Stimulated activated CD4-positive, alpha-beta T cell treated with anti-CD3 and anti-CD28 coated beads, Interleukin-1b, Interleukin-23, amount 100 ng/mL, for 24 hours (primary cell): ENCODE measurements at regions not wholly inside any gene's neighbourhood (a gene's known extent, or its start where the extent isn't known, plus 50 kb on each side); places are given as distances from the start of the nearest gene placed in this dataset.

Experiments
- DNase-seq, 4 experiments: peaks; one replicate each; pipeline ENCODE4 v3.0.0-alpha.2; 2020; ENCODE audit warnings: low read depth in 4 of 4, low spot score in 1 of 4

GRCh38 chr18:38940475-38940862 is 1374.9 kb upstream of the CELF4 start:
- DNase-seq: no peak

GRCh38 chr18:38933910-38934510 is 1368.4 kb upstream of the CELF4 start:
- DNase-seq: no peak

- DNase-seq: no peak
These were observed 1367.7 kb upstream of the CELF4 start for GRCh38 chr18:38933322-38933721.

DNA sequence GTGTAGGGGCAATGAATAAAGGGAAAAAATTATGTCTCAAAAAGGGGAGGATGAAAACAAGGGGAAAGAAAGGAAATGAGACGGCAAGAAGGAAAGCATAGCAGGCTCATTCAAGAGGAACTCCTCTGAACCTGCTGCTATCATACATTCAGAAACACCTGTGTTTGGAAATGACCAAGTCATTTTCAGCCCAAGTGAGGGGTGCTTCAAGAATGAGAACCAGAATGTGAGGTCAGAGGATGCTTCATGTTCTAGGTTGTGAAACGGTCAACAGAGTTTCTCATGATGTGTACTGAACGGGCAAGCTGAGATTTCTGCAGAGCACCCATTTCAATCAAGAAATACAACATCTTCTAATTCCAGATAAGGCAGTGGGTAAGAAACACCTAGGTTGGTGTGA is 1367.2 kb upstream of the CELF4 start:
- DNase-seq: no peak

GRCh38 chr18:38931754-38932050 is 1366.1 kb upstream of the CELF4 start:
- no peak for DNase-seq

DNA sequence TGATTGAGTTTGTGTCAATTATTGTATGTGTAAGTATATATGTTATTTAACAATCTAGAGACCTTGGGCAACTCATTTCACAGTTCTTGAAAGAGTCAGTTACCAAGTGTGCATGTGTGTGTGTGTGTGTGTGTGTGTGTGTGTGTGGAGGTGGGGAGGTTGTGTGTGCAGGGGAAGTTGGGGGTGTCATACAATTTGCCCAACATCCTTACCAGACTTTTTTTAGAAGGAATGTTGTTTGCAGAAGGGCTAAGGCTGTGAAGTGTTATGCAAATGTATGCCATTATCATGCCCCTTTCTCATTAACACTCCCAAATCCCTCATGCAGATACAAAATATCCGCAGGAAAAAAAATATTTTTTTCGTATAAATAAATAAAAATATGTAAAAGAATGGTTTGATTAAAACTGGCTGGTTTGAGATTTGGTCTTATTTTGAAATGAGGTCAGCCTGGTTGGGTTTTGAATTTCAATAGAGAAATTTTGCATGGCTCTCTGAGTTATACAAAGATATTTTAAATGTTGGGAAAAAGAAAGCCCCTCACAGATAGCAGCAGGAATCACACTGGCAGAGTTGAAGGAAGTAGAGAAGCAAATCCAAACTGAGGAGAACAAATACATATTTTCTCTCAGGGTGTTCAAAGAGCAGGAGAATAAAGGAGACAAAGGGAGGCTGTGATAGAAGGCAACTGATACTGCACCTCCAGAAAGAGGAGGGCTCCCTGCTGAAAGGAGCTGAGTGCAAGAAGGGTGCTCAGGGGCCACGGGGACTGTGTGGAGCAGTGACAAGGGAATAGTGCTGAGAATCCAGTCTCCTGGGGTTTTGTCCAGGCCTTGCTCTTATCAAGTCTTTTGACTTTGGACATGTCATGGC is 1365.5 kb upstream of the CELF4 start:
- no peak for DNase-seq

- DNase-seq: no peak
These were observed 1357.9 kb upstream of the CELF4 start for GRCh38 chr18:38923540-38923939.

DNA sequence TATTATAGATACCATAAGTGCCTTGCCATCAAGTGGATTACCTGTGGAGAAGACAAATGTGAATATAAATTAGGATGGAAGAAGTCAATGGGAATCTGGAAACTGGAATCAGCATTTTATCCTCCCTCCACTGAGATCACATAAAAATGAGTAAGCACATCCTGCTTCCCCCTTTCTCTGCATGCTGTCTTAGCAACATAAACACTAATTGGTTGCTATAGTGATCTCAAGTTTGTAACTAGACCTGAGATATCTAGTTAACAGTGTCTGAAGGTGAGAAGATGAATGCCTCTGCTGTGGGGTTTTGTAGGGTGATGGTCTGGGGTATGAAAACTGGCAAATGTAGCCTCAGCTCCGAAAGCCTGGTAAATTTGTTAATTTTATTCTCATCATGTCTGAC is 1357.5 kb upstream of the CELF4 start:
- no peak for DNase-seq

DNA sequence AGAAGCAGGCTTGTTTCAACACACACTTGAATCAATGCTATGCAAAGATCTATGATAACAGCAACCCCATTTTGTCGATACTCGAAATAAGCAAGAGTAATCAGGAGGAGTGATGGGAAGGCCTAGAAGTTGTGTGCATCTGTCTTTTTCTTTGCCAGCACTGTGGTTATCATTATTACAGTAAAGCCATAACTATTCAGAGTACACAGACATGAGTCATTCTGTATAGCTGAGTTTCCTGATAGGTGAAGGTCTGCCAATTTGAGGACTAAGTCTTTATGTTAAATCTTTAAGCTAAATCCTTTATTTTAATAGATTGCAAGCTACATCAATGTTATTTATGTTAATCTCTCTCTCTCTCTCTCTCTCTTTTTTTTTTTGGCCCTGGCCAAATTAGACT is 1344.4 kb upstream of the CELF4 start:
- DNase-seq: no peak

DNA sequence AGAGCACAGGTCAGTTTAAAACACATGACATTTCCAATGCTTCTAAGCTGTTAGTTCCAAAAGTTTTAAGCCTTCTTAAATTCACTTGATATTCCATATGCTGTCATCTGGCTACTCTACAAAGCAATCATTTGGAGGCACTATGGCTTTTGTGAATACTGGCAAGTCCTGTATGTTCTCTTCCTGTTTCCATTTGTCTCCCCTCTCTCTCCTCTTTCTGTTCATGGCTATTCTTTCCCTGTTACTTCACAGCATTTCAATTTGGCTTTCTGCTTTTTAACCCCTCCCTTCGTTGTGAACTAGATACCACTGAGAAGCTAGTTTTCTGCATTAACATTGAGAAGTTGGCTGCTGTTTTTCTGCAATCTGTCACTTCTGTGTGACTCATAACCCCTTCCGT is 1337.2 kb upstream of the CELF4 start:
- DNase-seq: no peak

DNA sequence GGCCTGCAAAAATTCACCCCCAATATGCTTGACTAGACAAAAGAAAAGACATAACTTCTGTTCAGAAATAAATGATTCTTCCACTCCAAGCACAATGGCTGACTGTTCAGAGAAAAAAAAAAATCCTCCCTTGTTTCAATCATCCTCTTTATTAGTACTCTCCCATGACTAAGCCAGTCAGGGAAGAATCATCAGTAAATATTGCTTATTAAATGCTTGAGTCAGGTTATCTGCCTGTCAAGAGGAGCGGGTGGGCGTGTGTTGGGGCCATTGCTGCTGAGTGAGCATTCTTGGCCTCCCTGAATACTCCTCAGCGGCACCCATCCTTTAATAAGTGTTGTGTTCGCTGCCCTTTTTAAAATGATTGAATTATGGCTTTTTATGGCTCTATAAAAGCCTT is 1334.8 kb upstream of the CELF4 start:
- no peak for DNase-seq

DNA sequence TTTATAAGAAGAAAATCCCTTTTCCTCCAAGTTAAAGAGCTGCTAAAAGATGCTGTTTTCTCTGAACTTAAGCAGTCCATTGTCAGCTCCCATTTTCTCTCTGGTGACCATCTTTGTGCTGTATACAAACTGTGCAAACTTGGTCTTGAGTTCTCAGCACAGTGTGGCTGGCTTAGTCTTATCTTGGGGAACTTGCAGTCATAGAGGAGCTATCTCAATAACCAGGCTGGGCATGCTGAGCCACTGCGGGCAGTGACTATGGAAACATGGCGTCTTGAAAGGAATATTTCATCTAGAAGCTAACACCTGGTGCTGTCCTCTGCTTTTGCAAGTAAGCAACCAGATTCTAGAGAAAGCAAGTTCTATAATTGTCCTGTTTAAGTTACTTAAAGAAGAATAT is 1334.4 kb upstream of the CELF4 start:
- no peak for DNase-seq

DNA sequence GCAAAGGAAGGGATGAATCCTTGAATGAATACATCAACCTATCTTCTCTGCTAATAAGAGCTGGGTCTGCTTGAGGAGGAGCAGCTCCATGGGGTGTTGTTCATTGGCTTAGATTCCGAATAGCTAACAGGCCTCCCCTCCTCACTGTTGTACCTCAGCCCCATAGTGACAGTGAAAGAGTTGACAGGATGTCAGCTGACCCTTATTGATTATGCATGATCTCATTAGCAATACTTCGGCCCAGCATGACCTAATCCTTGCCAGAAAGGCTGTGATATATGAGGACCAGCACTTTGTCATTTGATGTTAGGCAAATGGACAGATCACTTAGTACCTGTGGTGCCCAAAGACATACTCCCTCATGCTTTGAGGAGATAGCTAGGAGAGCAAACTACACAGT is 1333.7 kb upstream of the CELF4 start:
- DNase-seq: no peak

GRCh38 chr18:38898167-38898566 is 1332.6 kb upstream of the CELF4 start:
- DNase-seq: no peak

DNA sequence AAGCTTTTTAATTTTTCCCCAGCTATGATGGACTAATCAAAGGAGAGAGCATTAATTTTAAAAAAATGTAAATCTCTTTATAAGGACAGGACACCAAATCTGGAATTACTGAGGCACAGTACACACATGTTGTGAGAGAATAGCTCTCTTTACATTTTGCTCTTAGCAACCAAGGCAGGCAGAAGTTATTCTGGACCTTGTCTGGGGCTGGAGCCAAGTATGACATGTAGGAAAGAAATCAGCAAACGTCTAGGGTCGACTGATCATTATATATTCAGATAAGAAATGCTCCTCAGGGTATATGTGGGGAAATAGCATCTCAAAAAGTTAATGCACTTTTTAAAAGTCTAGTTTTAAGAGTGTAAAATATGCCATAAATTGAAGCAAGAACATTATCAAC is 1330.0 kb upstream of the CELF4 start:
- no peak for DNase-seq

DNA sequence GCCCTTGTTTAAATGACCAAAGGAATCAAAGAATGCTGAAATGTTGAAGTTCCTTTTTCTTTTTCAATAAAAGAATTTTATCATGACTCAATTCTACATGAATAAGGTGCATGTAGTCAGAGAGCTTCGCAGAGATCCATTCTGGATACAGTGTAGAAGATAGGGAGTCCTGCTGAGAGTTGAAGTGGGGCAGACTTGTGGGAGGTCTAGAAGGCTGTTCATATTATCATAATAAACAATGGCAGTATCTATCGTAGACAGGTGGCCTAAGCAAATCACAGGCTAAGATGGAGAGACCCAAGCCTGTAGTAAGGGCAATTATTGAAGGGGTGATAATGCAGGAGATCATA is 1322.0 kb upstream of the CELF4 start:
- no peak for DNase-seq

GRCh38 chr18:38886861-38887670 is 1321.5 kb upstream of the CELF4 start:
- no peak for DNase-seq

GRCh38 chr18:38886235-38886634 is 1320.6 kb upstream of the CELF4 start:
- no peak for DNase-seq

GRCh38 chr18:38884050-38884449 is 1318.5 kb upstream of the CELF4 start:
- no peak for DNase-seq

DNA sequence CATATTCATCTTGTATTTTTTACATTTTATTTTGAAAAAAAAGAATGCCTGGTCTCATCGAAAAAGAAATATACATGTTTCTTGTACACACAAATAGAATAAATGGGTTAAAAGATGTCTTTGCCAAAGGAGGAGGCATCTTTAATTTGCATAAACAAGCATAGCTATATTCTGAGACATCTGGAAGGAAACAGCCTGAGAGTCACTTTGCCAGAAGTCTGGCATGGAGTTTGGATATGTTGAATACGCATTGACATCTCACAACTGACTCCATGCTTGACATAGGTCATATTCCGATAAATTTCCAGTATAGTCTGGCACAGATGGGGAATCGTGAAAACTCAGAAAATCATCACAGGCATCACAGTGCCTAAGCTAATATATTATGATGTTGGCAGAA is 1317.5 kb upstream of the CELF4 start:
- no peak for DNase-seq

DNA sequence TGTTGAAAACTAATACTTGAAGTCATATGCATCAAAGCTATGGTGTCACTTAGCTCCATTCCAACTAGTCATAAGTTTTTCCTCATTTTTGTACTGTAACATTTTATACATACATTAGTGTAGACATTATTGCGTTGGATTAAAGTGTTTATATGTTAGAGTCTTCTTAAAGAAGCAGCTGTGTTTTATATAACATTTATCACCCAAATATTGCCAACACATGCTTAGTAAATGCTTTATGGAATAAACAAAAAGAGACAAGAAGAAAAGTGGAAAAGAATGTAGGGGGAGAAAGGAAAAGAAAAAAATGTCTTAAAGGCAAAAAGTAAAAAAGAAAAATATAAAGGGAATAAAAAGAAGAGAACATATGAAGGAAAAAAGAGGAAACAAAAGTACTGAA is 1314.3 kb upstream of the CELF4 start:
- no peak for DNase-seq

DNA sequence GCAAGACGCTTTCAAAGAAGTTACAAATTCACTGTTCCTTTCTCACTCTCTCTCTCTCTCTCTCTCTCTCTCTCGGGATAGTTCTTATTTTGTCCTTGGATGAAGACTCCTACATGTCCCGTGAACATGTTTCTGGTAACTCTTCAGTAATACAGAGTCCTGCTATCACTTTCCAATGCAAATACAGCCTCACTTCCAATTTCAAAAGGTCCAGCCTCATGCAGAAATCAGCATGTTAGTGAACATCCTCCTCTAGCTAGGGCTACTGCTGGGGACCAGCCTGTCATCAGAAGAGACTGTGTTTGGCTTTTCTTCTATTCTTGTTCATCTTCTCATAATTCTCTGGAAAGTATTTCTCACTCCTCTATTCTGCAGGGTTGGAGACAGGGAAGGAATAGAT is 1306.7 kb upstream of the CELF4 start:
- no peak for DNase-seq
